ENCODE measurements at regions not wholly inside any gene's neighbourhood (a gene's known extent, or its start where the extent isn't known, plus 50 kb on each side); places are given as distances from the start of the nearest gene placed in this dataset.

GRCh38 chr11:8340296-8340695, 76.6 kb upstream of the LMO1 start:
- no peak overlapping the region for H3K4me2 ChIP-seq (ENCODE audit: low read length)
- H3K9ac ChIP-seq (ENCODE audit: low read length): no peak overlapping the region
- no peak overlapping the region for H3K27ac ChIP-seq (ENCODE audit: low read length)
- H4K20me1 ChIP-seq (ENCODE audit: insufficient read depth): no peaks in the 10 kb centered on the region
- no peaks in the 10 kb centered on the region for H3K9me3 ChIP-seq (ENCODE audit: low read length)
- H3F3A ChIP-seq (ENCODE audit: insufficient read depth, low read length, poor library complexity, severe bottlenecking): no peaks in the 10 kb centered on the region
- no peaks in the 10 kb centered on the region for H3K27me3 ChIP-seq (ENCODE audit: insufficient read depth, low read depth, low read length)
- TF ChIP-seq TAF1 (IDR thresholded peaks at IDR 0.05; ENCODE audit: low read depth) (no peak), CTCF (IDR thresholded peaks at IDR 0.05; ENCODE audit: poor library complexity, severe bottlenecking) (no peak), MXI1 (conservative IDR thresholded peaks at IDR 0.05; ENCODE audit: poor library complexity, severe bottlenecking) (no peak), RAD21 (conservative IDR thresholded peaks at IDR 0.05) (no peak), EP300 (conservative IDR thresholded peaks at IDR 0.05; ENCODE audit: poor library complexity, severe bottlenecking) (no peak), SMC3 (conservative IDR thresholded peaks at IDR 0.05; ENCODE audit: poor library complexity) (no peak), POLR2AphosphoS5 (IDR thresholded peaks at IDR 0.05) (no peak), EZH2 (IDR thresholded peaks at IDR 0.05; ENCODE audit: borderline replicate concordance, insufficient read depth, low read length, poor library complexity, severe bottlenecking) (no peak)
- TF ChIP-seq, protein P1, sequence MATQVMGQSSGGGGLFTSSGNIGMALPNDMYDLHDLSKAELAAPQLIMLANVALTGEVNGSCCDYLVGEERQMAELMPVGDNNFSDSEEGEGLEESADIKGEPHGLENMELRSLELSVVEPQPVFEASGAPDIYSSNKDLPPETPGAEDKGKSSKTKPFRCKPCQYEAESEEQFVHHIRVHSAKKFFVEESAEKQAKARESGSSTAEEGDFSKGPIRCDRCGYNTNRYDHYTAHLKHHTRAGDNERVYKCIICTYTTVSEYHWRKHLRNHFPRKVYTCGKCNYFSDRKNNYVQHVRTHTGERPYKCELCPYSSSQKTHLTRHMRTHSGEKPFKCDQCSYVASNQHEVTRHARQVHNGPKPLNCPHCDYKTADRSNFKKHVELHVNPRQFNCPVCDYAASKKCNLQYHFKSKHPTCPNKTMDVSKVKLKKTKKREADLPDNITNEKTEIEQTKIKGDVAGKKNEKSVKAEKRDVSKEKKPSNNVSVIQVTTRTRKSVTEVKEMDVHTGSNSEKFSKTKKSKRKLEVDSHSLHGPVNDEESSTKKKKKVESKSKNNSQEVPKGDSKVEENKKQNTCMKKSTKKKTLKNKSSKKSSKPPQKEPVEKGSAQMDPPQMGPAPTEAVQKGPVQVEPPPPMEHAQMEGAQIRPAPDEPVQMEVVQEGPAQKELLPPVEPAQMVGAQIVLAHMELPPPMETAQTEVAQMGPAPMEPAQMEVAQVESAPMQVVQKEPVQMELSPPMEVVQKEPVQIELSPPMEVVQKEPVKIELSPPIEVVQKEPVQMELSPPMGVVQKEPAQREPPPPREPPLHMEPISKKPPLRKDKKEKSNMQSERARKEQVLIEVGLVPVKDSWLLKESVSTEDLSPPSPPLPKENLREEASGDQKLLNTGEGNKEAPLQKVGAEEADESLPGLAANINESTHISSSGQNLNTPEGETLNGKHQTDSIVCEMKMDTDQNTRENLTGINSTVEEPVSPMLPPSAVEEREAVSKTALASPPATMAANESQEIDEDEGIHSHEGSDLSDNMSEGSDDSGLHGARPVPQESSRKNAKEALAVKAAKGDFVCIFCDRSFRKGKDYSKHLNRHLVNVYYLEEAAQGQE (IDR thresholded peaks at IDR 0.05; ENCODE audit: borderline replicate concordance): no peak
- no peak overlapping the region for H2AFZ ChIP-seq (ENCODE audit: low read depth, low read length)
- no peaks in the 10 kb centered on the region for H3K9me2 ChIP-seq (ENCODE audit: insufficient read depth, low read length)
- no peaks in the 10 kb centered on the region for H3K36me3 ChIP-seq (ENCODE audit: insufficient read depth, low read length)
- no peaks in the 10 kb centered on the region for H3K79me2 ChIP-seq (replicated peaks; ENCODE audit: insufficient read depth, low read length)
- H3K4me3 ChIP-seq (ENCODE audit: low read length): no peak overlapping the region

DNA sequence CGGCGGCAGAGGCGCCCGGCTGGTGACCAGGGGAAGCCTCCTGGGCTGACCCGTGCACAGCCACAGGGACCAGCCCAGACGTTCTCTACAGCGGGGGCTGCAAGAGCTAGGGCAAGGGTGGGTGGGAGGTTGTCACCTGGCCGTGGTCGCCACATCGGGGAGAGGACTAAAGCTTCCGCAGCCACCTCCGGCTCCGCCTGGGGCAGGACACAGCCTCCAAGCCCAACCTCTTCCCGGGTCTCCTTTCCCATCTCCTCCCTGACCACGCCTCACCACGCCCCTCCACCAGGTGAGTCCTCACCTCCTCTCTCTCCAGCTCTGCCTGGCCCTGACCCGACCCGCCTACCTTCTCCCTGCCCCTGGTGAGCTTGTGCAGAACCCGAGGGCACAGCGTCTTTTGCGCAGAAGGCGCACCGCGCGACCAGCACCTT, 75.9 kb upstream of the LMO1 start:
- no peaks in the 10 kb centered on the region for H3K9me3 ChIP-seq (ENCODE audit: low read length)
- no peaks in the 10 kb centered on the region for H3K79me2 ChIP-seq (replicated peaks; ENCODE audit: insufficient read depth, low read length)
- no peaks in the 10 kb centered on the region for H3K36me3 ChIP-seq (ENCODE audit: insufficient read depth, low read length)
- no peak overlapping the region for H3K4me2 ChIP-seq (ENCODE audit: low read length)
- TF ChIP-seq TAF1 (IDR thresholded peaks at IDR 0.05; ENCODE audit: low read depth) (no peak), SMC3 (conservative IDR thresholded peaks at IDR 0.05; ENCODE audit: poor library complexity) (no peak), EP300 (conservative IDR thresholded peaks at IDR 0.05; ENCODE audit: poor library complexity, severe bottlenecking) (no peak), CTCF (IDR thresholded peaks at IDR 0.05; ENCODE audit: poor library complexity, severe bottlenecking) (no peak), POLR2AphosphoS5 (IDR thresholded peaks at IDR 0.05) (no peak), MXI1 (conservative IDR thresholded peaks at IDR 0.05; ENCODE audit: poor library complexity, severe bottlenecking) (no peak), EZH2 (IDR thresholded peaks at IDR 0.05; ENCODE audit: borderline replicate concordance, insufficient read depth, low read length, poor library complexity, severe bottlenecking) (no peak), RAD21 (conservative IDR thresholded peaks at IDR 0.05) (no peak)
- TF ChIP-seq, protein P1 (IDR thresholded peaks at IDR 0.05; ENCODE audit: borderline replicate concordance): no peak
- H4K20me1 ChIP-seq (ENCODE audit: insufficient read depth): no peaks in the 10 kb centered on the region
- H3K9me2 ChIP-seq (ENCODE audit: insufficient read depth, low read length): no peaks in the 10 kb centered on the region
- no peak overlapping the region for H3K9ac ChIP-seq (ENCODE audit: low read length)
- no peak overlapping the region for H3K27ac ChIP-seq (ENCODE audit: low read length)
- no peak overlapping the region for H3K4me3 ChIP-seq (ENCODE audit: low read length)
- no peaks in the 10 kb centered on the region for H3K27me3 ChIP-seq (ENCODE audit: insufficient read depth, low read depth, low read length)
- H2AFZ ChIP-seq (ENCODE audit: low read depth, low read length): no peak overlapping the region
- H3F3A ChIP-seq (ENCODE audit: insufficient read depth, low read length, poor library complexity, severe bottlenecking): no peaks in the 10 kb centered on the region
